NCI-H524 (cell line): ENCODE measurements at regions not wholly inside any gene's neighbourhood (a gene's known extent, or its start where the extent isn't known, plus 50 kb on each side); places are given as distances from the start of the nearest gene placed in this dataset.

Experiments
- DNase-seq, 2 experiments: peaks; one replicate each; lab custom pipeline; 2025; lab: John Stamatoyannopoulos, UW

DNA sequence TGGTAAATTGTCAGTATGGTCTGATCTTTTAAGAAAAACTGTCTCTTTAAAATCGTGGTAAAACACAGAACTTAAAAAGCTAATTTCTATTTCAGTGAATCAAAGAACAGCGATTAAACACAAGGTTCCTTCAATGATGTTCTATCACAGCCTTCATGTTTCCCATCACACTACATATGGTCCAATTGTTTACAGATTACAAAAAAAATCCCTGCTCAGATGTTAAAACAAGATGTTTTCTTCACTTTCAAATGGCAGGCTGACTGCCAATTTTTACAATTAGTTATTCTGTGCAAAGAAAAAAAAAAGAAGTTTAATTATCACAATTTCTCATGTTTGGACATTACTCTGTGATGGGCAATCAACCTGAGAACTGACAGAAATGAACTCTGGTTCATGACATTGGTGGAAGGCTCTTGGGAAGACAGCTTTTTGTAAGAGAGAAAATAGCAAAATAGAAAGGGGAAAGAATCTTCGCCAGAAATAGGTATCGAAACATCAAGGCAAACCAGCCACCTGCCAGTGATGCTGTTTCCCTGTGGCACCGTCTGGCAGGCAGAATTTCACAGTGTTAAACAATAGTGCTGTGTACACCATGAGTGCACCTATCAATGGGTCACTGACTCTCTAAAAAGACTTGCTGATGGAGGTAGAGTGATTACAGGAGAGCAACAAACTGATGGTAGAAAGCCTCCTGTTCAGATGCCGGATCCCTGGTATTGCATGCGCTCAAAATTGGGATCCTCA lies 1020.0 kb upstream of the ARRDC3 start:
- no peak for DNase-seq

DNA sequence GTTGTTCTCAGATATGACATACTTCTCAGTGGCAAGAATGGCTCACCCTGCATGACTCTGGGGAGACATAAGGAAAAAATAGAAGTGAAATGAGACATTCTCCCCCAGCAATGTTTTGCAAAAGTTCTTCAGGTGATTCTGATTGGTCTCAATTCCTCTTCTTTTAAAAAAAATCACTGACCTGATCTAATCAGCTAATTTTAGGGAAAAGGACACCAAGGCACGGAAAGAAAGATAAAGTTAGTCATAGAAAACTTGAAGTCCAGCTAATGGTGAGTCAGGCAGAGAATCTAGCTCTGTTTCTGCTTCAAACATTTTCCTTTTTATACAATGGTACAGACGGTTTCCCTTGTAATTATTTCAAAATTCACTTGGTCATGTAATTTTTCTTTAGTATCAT lies 1018.9 kb upstream of the ARRDC3 start:
- no peak for DNase-seq

GRCh38 chr5:92401492-92401891 lies 1018.4 kb upstream of the ARRDC3 start:
- DNase-seq = peak; percentile 29 to 79

GRCh38 chr5:92394936-92395335 lies 1011.8 kb upstream of the ARRDC3 start:
- no peak for DNase-seq

DNA sequence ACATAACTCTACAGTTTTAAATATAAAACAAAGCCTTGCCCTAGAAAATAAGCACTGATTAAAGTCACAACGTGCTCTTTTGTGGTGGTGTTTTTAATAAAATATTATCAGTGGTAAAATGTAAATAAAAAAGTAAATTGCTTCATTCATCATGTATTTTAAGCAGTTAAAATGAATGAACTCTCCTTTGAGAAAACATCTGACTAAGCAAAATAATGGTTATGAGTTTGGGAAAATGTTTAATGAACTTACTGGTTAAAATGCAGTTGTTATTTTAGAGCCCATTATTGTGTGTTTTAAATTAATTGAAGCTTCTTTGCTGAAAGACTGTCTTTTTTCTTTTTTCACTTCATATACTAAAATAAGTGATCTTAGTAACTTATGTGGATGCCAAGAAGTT lies 1007.5 kb upstream of the ARRDC3 start:
- DNase-seq = no peak

DNA sequence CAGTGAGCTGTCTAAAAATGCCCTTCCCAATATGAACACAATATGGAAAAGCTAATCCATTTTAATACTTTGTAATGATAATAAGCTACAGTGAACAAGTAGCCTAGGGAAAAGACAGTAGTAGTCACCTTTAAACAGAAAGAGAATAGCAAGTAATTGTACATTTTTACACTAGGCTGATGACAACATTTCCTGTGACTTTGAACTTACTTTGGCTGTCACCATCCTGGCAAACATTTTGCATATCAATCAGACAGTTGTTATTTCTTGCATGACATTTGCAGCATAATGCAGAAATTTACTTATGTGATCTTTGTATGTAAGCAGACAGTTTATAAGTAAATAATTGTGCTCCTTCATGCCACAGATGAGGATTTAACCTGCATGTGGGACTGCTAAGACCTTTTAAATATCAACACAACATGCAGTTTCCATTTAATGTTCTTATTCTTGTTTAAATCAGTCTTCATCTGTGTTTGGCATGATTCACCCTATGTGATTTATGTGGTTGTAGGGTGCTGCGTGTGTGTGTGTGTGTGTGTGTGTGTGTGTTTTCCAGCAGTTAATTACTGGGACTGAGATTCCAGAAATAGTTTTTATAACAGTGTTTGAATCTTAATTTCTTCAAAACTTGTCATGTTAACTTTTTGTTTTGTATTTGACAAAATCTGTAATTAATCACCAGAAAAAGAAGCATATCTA lies 997.1 kb upstream of the ARRDC3 start:
- DNase-seq = no peak

GRCh38 chr5:92378966-92379611 lies 996.0 kb upstream of the ARRDC3 start:
- no peak for DNase-seq

- DNase-seq = no peak
These were observed 991.7 kb upstream of the ARRDC3 start for GRCh38 chr5:92374859-92375258.

- DNase-seq = no peak
These were observed 989.6 kb upstream of the ARRDC3 start for GRCh38 chr5:92372766-92373165.

- no peak for DNase-seq
These were observed 988.7 kb upstream of the ARRDC3 start for GRCh38 chr5:92371889-92372235.

GRCh38 chr5:92371171-92371888 lies 988.2 kb upstream of the ARRDC3 start:
- DNase-seq = no peak

GRCh38 chr5:92370032-92370431 lies 986.9 kb upstream of the ARRDC3 start:
- no peak for DNase-seq

DNA sequence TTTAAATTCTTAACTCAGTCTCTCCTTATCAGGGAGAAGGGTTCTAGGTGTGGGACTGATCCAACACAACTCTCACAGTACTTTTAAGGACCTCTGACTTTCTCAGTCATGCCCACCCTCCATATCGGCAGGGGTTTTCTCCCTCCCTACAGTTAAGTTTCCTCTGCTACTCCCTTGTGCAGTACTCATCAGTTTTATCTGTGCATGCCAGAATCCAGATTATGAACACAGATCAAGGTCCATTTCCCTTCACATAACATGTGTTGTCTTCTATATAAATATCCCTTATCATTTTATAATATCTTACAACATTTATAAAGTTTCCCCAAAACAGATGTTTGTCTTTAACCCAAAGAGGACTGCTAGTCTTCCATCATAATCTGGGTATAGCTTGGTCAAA lies 986.5 kb upstream of the ARRDC3 start:
- DNase-seq = no peak

DNA sequence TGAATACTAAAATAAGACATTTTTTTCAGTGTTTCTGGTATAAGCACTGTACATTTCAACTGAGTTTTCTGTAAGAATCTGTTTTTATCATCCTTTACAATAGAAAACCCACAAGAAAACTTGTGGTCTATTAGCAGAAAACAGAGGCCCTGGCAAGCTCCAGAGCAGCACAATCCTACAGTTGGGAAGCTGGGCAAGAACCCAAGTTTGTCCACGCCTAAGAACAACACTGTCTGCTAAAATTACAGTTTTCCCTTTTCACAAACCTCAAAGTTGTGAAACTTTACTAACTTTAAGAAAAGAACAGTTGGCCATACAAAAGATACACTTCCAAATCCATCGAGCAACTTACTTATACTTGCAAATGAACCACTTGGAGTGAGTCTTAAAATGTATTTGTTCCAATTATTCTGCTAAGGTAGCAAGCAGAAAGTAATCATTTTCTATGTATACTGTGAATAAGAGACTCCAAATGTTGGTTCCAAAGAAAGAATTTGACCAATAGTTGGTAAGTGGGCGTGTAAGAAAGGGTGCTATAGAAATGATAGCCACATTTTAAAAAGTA lies 982.0 kb upstream of the ARRDC3 start:
- no peak for DNase-seq

- DNase-seq = no peak
These were observed 970.3 kb upstream of the ARRDC3 start for GRCh38 chr5:92353107-92354030.

DNA sequence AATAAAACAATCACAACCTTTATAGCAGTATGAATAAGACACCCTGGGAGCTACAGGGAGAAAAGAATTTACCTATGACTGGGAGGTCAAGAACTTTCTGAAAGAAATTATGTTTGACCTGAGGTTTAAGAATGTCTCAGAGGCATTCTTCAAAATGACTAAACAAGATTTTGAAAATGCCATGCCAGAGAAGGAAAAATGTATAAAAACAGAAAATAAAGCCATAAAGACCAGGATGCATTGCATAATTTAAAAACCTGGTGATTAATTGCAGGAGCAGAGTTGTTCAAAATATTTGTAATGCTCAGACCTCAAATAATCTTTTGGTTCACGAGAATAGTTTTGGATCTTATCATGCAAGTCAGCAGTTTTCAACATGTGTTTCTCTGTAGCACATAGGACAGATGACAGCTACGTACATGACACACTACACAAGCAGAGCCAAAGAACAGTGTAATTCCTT lies 954.7 kb upstream of the ARRDC3 start:
- DNase-seq = no peak

- DNase-seq = no peak
These were observed 948.9 kb upstream of the ARRDC3 start for GRCh38 chr5:92332039-92332438.

- no peak for DNase-seq
These were observed 947.2 kb upstream of the ARRDC3 start for GRCh38 chr5:92330365-92330764.

GRCh38 chr5:92329759-92330158 lies 946.6 kb upstream of the ARRDC3 start:
- no peak for DNase-seq

DNA sequence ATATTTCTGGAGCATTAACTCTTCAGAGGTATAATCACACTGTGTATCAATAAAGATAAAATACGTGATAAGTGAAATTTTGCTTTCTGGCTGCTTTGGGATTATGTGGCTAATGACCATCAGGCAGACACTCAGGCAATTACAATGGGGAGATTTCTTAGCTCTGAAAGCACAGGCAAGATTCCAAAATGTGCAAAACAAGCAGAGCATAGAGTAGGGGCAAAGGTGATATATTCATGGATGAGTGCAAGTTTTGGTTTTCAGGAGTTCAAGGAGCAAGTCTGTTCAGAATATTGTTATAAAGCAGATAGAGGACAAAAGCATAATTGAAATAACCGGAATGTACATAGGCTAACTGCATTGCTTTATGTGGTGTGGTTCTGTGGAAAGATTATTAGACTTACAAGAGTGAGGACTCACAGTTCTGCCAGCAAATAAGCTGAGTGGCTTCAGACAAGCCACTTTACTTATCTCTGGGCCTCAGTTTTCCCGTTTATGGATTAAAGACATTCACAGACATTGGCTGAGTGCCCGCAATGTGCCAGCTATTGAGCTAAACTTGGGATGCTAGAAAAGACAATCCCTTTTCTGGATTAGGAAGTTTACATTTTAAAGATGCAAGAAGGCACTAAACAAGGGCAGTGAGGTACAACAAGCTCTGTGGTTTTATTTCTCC lies 945.6 kb upstream of the ARRDC3 start:
- no peak for DNase-seq

- DNase-seq = no peak
These were observed 937.3 kb upstream of the ARRDC3 start for GRCh38 chr5:92320446-92320845.
